Hepatic stellate cell (primary cell): ENCODE measurements at regions not wholly inside any gene's neighbourhood (a gene's known extent, or its start where the extent isn't known, plus 50 kb on each side); places are given as distances from the start of the nearest gene placed in this dataset.
"Not testable (repeated sequence)": the region's sequence is repeated elsewhere in the genome, so short reads cannot be mapped to it uniquely, and the experiment has no call there.

Experiments
- DNase-seq: peaks from one replicate; pipeline ENCODE4 v3.0.0; 2011; ENCODE audit warnings: low spot score

DNA sequence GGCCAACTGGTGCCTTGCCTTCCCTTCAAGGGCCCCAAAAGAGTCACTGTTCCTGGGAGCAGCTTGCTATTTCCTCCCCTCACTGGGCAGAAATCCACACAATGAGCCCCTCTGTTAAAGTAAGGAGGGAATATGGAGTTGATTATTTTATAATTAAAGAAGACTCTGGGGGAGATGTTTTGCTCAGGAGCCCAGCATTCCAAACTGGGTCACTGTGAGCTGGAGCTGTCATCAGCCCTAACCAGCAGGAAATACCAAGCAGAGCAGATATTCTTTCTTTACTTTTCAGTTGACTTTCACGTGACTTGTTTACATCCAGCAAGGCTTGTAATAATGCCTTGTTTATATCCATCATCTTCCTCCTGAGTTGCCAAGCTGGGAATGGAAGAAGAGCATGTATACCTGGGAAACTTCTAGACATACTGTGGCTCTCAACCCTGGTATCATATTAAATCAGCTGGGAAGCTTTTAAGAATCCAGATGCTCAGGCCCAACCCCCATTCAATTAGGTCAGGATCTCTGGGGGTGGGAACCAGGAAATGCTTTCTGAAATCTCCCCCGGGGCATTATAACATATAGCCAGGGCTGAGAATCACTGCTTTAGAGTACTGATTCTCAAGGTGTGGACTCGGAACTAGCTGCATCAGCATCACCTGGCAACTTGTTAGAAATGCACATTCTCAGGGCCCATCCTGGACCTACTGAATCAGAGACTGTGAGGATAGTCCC, 175.6 kb upstream of the MYLIP start:
- no peak for DNase-seq

DNA sequence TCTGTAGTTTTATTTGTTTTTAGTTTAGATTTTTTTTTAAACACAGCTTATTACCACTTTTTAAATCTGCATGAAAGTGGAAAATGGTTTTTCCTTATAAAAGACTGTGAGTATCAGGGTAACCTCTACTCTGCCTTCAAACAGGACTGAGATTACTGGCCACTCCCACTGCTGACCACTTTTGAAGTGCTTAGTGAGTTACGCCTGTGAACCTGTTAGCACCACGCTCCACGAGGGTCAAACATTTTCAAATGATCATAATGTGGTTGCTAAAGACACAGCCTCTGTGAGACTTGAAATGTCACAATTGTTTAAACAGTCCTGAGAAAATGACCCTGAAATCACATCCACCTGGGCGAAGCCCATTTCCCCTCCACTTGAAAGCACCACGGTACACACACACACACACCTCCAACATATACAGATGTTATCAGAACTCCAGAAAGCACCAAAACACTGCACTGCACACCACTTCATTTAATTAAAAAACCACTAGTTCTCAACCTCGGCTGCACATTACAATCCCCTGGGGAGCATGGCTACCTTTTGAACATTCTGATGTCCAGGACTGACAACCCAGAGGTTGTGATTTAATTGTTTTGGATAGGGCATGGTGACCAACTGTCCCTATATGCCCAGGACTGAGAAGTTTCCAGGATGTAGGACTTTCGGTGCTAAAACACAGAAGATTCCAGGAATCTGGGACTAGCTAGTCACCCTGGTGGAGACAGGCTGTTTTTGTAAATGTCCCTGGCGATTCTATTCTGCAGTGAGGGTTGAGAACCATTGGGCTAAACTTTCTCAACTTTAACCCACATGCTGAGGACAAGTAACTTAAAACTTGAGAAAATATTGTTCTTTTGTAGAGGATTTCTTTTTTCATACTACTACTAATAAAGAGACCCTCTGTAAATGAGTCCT, 176.4 kb upstream of the MYLIP start:
- DNase-seq: no peak

DNA sequence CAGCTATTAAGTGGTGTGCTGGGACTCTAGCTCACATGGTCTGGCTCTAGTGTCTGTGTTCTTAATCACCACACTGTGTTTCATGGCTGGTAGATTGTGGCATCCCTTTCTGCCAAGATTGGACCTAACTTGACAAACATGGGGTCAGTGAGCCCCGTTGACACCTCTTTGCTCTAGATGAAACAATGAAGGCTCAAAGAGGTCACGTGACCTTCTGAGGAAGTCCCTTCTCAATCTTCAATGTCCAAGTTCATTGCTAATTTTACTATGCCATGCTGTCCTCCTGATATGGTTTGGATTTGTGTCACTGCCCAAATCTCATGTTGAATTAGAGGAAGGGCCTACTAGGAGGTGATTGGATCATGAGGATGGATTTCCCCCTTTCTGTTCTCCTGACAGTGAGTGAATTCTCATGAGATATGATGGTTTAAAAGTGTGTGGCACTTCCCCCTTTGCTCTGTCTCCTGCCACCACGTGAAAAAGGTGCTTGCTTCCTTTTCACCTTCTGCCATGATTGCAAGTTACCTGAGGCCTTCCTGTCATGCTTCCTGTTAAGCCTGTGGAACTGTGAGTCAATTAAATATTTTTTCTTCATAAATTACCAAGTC, 177.8 kb upstream of the MYLIP start:
- DNase-seq: no peak

GRCh38 chr6:15949982-15950381, 178.9 kb upstream of the MYLIP start:
- no peak for DNase-seq

- no peak for DNase-seq
Observed at GRCh38 chr6:15948930-15949900, 179.7 kb upstream of the MYLIP start.

- no peak for DNase-seq
Observed at GRCh38 chr6:15947923-15948322, 181.0 kb upstream of the MYLIP start.

DNA sequence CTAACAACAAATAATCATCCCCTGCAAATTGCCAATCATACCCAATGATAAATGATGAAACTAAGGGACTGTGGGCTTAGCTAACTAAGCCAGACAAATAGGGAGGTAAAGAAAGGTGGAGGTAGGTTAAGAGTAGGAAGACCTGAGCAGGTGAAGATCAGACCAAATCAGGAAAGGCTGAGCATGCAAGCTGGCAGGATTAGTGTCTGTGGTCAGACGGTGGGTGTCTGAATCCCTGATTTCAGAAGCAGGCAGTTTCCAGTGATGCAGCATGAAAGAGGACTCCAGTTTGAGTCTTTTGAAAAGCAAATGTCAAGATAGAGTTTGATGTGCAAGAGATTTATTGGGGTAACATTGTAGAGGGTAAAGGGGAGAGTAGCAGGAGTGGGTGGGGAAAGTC, 181.4 kb upstream of the MYLIP start:
- no peak for DNase-seq

- DNase-seq: no peak
Observed at GRCh38 chr6:15946701-15947385, 182.0 kb upstream of the MYLIP start.

DNA sequence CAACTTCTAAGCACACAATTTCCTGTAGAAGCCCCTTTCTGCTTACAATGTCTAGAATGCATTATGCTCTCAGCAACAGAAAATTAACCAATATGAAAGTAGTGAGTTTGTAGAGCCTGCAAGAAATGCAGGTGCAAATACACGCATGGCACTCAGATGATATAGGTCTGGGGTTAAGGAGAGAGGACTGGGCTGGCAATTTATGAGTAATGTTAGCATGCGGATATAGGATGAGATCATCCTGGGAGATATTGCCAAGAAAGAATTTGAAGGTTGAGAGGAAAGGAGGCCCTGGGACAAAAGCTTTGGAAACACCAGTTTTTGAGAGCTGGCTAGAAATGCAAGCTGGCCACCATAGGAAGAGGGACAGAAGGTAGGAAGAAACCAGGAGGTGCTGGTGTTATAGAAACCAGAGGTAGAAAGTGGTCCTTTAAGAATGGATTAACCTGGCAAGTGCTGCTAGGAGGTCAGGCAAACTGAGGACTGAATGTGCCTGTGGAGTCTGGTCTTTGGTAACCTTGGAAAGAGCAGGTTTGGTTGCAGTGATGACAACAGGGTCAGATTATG, 183.2 kb upstream of the MYLIP start:
- no peak for DNase-seq

GRCh38 chr6:15943423-15943822, 185.5 kb upstream of the MYLIP start:
- DNase-seq: no peak

DNA sequence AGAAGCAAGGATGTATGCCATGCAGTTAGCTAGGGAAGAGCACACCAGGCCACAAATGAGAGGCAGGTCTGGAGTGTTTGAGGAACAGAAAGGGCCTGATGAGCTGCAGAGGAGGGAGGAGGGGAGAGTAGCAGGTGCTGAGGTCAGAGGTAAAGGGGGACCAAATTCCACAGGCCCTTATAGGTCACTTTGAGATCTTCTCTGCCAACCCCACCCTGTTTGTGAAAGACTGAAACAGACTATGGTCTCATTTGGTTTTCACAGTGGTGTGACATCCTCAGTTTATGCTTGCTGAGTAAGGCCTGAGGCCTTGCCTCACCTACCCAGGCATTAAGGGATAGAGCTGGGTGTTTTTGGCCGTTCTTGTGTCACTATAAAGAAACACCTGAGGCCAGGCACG, 187.7 kb upstream of the MYLIP start:
- DNase-seq: no peak

DNA sequence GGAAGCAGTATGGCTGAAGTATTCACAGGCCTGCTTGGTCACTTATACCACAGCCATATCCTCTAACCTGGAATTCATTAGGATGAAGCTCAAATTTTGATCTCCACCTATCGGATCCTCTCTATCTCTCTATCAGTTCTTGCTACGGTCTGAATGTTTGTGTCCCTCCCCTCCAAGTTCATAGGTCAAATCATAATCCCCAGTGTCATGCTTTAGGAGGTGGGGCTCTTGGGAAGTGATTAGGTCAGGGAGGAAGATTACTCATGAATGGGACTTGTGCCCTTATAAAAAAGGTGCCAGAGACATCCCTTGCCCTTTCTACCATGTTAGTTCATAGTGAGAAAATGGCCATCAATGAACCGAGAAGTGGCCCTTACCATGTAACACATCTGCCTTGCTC, 190.8 kb upstream of the MYLIP start:
- DNase-seq: no peak

GRCh38 chr6:15937602-15938001, 191.3 kb upstream of the MYLIP start:
- DNase-seq: no peak

DNA sequence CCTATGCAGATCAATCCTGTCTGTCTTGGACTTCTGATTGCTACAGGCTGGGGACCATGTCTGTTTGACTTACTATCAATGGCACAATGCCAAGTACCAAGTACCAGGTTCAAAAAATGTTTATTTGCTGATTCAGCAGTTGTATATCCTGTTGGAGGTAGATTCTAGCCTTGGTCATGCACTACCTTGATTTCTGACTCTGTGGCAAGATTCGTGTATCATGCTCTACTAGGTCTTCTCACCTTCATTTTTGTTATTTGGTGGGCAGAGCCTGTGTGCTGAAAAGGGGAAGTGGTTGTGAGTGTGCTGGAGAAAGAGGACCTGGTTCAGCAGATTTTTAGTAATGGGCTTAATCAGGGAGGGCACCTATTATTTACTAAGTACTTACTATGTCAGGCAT, 192.4 kb upstream of the MYLIP start:
- no peak for DNase-seq

GRCh38 chr6:15935661-15936060, 193.2 kb upstream of the MYLIP start:
- no peak for DNase-seq

DNA sequence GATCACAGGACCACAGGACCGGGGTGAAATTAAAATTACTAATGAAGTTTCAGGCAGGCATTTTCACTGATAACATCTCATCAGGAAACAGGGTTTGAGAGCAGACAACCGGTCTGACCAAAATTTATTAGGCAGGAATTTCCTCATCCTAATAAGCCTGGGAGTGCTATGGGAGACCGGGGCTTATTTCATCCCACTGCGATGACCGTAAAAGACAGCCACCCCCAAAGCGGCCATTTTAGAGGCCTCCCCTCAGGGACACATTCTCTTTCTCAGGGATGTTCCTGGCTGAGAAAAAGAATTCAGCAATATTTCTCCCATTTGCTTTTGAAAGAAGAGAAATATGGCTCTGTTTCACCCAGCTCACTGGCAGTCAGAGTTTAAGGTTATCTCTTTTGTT, 197.2 kb upstream of the MYLIP start:
- DNase-seq: not testable (repeated sequence)

GRCh38 chr6:15930207-15930606, 198.7 kb upstream of the MYLIP start:
- DNase-seq: no peak

DNA sequence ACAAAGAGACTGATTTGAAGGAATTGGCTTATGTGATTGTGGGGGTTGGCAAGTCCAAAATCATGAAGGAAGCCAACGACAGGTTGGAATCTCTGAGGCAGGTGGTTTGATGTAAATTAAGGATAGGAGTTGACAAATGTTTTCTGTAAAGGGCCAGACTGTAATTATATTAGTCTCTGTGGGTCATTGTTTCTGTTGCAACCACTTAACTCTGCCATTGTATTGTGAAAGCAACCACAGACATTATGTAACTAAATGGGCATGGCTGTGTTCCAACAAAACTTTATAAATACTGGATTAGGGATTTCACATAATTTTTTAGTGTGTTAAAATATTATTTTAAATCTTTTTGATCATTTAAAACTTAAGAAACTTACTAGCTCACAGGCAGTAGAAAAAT, 199.2 kb upstream of the MYLIP start:
- no peak for DNase-seq

DNA sequence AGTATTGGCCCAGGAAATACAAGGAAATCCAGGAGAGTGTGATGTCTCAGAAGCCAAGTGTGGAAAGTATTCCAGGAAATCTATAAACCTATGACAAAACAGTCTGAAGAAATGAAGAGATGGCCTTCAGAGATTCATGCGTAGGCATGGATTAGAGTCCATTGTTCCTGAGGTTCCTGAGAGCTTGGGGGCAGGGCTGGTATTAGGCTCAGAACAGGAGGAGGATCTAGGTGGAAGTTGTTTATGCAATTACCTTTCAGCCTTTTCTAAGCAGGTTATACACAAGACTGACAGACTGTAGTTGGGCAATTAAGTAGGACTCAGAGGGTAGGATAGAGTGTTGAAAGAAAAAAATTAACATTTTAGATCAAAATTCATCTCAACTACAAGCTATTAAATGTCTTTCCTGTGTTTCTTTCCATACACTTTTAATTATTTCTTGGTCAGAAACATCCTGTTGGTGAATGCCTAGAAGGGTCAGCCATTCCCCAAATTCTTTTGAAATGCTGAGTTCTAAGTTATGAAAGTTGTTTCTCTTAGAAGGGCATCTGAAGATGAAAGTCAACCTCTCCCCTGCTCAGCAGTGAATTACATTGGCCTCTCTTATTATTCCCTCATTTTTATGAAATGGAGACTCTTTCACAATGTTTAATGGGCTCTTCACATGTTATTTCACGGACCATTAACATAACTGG, 201.2 kb upstream of the MYLIP start:
- DNase-seq: no peak

- DNase-seq: no peak
Observed at GRCh38 chr6:15926256-15926655, 202.6 kb upstream of the MYLIP start.
